Astrocyte of the cerebellum (primary cell): ENCODE measurements at regions not wholly inside any gene's neighbourhood (a gene's known extent, or its start where the extent isn't known, plus 50 kb on each side); places are given as distances from the start of the nearest gene placed in this dataset.

Experiments used
- DNase-seq: peaks from one replicate; pipeline ENCODE4 v3.0.0-alpha.2; 2011; ENCODE audit warnings: low read depth
- H3K4me3 ChIP-seq: 2 replicates; pipeline ENCODE4 v1.5.1; 2011; ENCODE audit warnings: mild to moderate bottlenecking, low read depth, low read length, moderate library complexity
- in situ Hi-C: cut with HindIII; loops from 2 replicates; pipeline ENCODE4 v1.10.0; 2017; ENCODE audit warnings: low sequenced_read_pairs
- TF ChIP-seq, protein P1 (sequence below): IDR thresholded peaks from 2 replicates; pipeline ENCODE4 v1.5.1; 2012; ENCODE audit warnings: low read length, low read depth, moderate library complexity, mild to moderate bottlenecking; ENCODE audit errors: missing control alignments

- no peak for DNase-seq
- TF ChIP-seq, protein P1, sequence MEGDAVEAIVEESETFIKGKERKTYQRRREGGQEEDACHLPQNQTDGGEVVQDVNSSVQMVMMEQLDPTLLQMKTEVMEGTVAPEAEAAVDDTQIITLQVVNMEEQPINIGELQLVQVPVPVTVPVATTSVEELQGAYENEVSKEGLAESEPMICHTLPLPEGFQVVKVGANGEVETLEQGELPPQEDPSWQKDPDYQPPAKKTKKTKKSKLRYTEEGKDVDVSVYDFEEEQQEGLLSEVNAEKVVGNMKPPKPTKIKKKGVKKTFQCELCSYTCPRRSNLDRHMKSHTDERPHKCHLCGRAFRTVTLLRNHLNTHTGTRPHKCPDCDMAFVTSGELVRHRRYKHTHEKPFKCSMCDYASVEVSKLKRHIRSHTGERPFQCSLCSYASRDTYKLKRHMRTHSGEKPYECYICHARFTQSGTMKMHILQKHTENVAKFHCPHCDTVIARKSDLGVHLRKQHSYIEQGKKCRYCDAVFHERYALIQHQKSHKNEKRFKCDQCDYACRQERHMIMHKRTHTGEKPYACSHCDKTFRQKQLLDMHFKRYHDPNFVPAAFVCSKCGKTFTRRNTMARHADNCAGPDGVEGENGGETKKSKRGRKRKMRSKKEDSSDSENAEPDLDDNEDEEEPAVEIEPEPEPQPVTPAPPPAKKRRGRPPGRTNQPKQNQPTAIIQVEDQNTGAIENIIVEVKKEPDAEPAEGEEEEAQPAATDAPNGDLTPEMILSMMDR, result no peak
- H3K4me3 ChIP-seq, result no peak overlapping the region
- in situ Hi-C loops, result no loop called here
Observed at GRCh38 chr3:194757647-194758061, 72.0 kb downstream of the FAM43A start.

DNA sequence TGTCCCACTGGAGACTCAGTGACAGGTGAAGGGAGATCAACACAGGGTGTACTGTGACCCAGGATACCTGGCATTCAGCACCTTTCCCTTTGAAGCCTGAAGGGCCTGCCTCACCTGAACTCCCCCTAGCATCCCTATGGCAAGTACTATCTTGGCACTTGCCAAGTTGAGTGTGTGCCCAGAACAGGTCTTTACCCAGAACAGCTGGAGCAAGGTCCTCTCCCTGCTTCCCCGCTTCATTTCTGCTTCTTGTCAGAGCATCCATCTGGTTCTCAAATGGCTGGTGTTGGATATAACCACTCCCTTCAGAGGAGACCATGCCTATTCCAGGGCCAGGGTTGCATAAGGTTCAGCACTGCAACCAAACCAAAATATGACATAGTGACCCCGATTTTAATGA lies 73.0 kb downstream of the FAM43A start:
- in situ Hi-C loops, result no loop called here
- no peak for DNase-seq
- TF ChIP-seq, protein P1, result no peak
- no peak overlapping the region for H3K4me3 ChIP-seq

DNA sequence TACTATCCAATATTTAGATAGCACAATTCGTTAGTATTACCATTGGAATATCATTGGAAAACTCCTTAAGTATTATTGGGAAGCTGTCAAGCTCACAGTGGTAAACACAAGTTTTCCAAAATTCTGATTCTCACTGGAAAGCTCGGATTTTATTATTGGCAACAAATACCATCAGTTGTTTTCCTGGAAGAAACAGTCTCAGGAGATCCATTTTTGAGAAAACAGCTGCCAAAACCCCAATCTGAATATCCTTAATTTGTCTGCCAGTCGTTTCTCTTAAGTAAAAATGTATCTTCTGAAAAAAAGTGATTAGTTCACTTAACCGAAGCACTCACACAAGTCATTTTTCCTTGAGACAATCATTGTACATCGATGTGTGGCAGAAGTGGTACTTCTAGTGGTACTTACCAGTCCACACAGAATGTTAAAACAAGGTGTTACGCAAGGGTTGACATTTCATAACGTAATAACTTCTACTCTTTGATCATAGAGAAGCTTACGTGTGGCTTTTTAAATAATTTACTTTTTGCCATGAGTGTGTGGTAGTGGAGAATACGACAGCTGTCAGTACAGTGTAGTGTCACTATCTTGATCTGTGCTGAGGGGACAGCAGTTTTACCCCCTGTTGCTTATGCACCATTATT lies 74.9 kb downstream of the FAM43A start:
- TF ChIP-seq, protein P1, result no peak
- in situ Hi-C loops, result no loop called here
- no peak overlapping the region for H3K4me3 ChIP-seq
- no peak for DNase-seq

- TF ChIP-seq, protein P1, result no peak
- in situ Hi-C loops, result no loop called here
- H3K4me3 ChIP-seq, result no peak overlapping the region
- no peak for DNase-seq
Observed at GRCh38 chr3:194761384-194761783, 75.7 kb downstream of the FAM43A start.

GRCh38 chr3:194766845-194767244 lies 81.2 kb downstream of the FAM43A start:
- no peak overlapping the region for H3K4me3 ChIP-seq
- TF ChIP-seq, protein P1, result no peak
- DNase-seq, result no peak
- in situ Hi-C loops, result no loop called here

DNA sequence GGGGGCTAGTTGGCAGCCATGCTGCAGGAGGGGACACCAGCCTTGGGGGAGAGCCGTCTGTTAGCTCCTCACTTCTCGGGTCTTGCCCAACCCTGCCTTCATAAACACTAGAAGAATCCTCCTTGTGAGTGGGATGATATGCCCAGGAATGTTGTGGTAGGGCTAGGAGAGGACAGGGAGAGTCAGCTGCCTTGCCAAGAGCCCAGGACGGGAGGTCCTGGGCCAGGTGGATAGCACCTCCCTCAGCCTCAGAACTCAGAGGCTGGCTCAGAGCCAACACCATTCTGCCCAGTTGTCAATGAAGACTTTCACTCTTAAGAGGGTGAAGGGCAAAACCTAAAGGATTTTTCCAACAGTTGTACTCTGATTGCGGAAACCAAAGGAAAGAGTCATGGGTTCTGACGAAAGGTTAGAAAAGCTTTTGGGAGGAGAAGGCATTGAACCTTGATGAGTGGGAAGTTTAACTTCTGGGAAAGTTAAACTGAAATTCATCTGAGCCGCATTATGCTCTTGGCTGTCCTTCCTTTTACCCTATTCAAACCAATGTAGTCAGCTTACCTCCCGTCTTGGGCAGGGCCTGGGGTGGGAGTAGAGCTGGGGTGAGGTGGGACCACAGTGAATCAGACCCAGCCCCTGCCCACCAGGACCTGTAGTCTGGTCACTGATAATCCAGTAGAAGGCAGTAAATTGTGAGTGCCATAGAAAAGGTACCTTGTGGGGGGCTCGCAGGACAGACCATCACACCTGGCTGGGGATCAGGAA lies 81.9 kb downstream of the FAM43A start:
- no peak for DNase-seq
- TF ChIP-seq, protein P1, result no peak
- in situ Hi-C loops, result no loop called here
- no peak overlapping the region for H3K4me3 ChIP-seq
